ENCODE measurements at regions not wholly inside any gene's neighbourhood (a gene's known extent, or its start where the extent isn't known, plus 50 kb on each side); places are given as distances from the start of the nearest gene placed in this dataset.

- H3K4me1 ChIP-seq (ENCODE audit: control insufficient read depth, insufficient read depth, low read length): no peaks in the 10 kb centered on the region
- POLR2A ChIA-PET: no interaction called here
- no peak for TF ChIP-seq MEIS1 (CRISPR knock-in tag; IDR thresholded peaks at IDR 0.05; ENCODE audit: borderline replicate concordance)
- no peak for TF ChIP-seq ZNF561 (tag by site-specific recombination; IDR thresholded peaks at IDR 0.05; ENCODE audit: borderline replicate concordance)
- TF ChIP-seq GLI2 (tag by site-specific recombination; IDR thresholded peaks at IDR 0.05; ENCODE audit: borderline replicate concordance, low read depth): no peak
- TF ChIP-seq ZNF18 (tag by site-specific recombination; IDR thresholded peaks at IDR 0.05): no peak
- TF ChIP-seq KLF9 (tag by site-specific recombination; IDR thresholded peaks at IDR 0.05; ENCODE audit: low read depth): no peak
- no peak for TF ChIP-seq ZBTB10 (tag by site-specific recombination; IDR thresholded peaks at IDR 0.05)
- TF ChIP-seq ZNF175 (tag by site-specific recombination; IDR thresholded peaks at IDR 0.05): no peak
- no peak for TF ChIP-seq PRDM2 (tag by site-specific recombination; IDR thresholded peaks at IDR 0.05; ENCODE audit: borderline replicate concordance)
- TF ChIP-seq ZNF449 (tag by site-specific recombination; IDR thresholded peaks at IDR 0.05): no peak
- no peak for TF ChIP-seq ZNF157 (tag by site-specific recombination; IDR thresholded peaks at IDR 0.05)
- TF ChIP-seq ZNF558 (tag by site-specific recombination; IDR thresholded peaks at IDR 0.05): no peak
- no peak for TF ChIP-seq ZNF747 (tag by site-specific recombination; IDR thresholded peaks at IDR 0.05)
- TF ChIP-seq GFI1B (tag by site-specific recombination; IDR thresholded peaks at IDR 0.05): no peak
- no peak for TF ChIP-seq SCRT2 (tag by site-specific recombination; IDR thresholded peaks at IDR 0.05)
- TF ChIP-seq HOXD13 (CRISPR knock-in tag; IDR thresholded peaks at IDR 0.05; ENCODE audit: borderline replicate concordance): no peak
- no peak for TF ChIP-seq ZFP3 (tag by site-specific recombination; IDR thresholded peaks at IDR 0.05; ENCODE audit: low read depth)
- TF ChIP-seq ZNF629 (tag by site-specific recombination; IDR thresholded peaks at IDR 0.05): no peak
- no peak for TF ChIP-seq ZNF529 (tag by site-specific recombination; IDR thresholded peaks at IDR 0.05; ENCODE audit: insufficient replicate concordance)
- no peak for TF ChIP-seq PRDM6 (tag by site-specific recombination; IDR thresholded peaks at IDR 0.05)
- no peaks in the 10 kb centered on the region for H3K36me3 ChIP-seq (ENCODE audit: control insufficient read depth in 2 of 2, insufficient read depth in 1 of 2, low read length in 2 of 2)
- H3K9me3 ChIP-seq (ENCODE audit: control insufficient read depth, insufficient read depth, low read depth, low read length): no peaks in the 10 kb centered on the region
- H3K27ac ChIP-seq (ENCODE audit: extremely low read depth, low read depth, low read length): no peak overlapping the region
- H3K4me3 ChIP-seq (ENCODE audit: low read depth, low read length): no peak overlapping the region
- CTCF ChIA-PET: no interaction called here
Measured at GRCh38 chr5:72557167-72558045, 50.2 kb upstream of the ZNF366 start.

Measured in HEK293 (cell line).